Gastrocnemius medialis (tissue), 4 donors: ENCODE measurements at regions not wholly inside any gene's neighbourhood (a gene's known extent, or its start where the extent isn't known, plus 50 kb on each side); places are given as distances from the start of the nearest gene placed in this dataset.

Experiments used
- ATAC-seq, 2 donors: fragments of 150-250 bp; one replicate each; pipeline ENCODE4 v1.9.1; 2016
- DNase-seq, 2 donors: peaks; one replicate each; pipeline ENCODE4 v3.0.0-alpha.2; 2019
- H3K27ac ChIP-seq, 4 donors: fragments of 200-600 bp; sonication (generic); 1 replicate in 1 of 4; 2 replicates in 3 of 4; pipeline ENCODE4 v1.5.1; 2016 to 2018; ENCODE audit warnings: mild to moderate bottlenecking in 2 of 4, moderate library complexity in 1 of 4
- H3K27me3 ChIP-seq, 3 donors: fragments of 200-600 bp; sonication (generic) in 2 of 3; 1 replicate in 1 of 3; 2 replicates in 2 of 3; pipeline versions ENCODE4 v1.5.1 to v1.6.0; 2016 to 2019; ENCODE audit warnings: mild to moderate bottlenecking in 1 of 3, moderate library complexity in 1 of 3
- H3K36me3 ChIP-seq, 2 donors: fragments of 200-600 bp; sonication (generic) in 1 of 2; one replicate each; pipeline ENCODE4 v1.5.1; 2017 to 2018
- H3K4me1 ChIP-seq, 2 donors: fragments of 200-600 bp; sonication (generic) in 1 of 2; one replicate each; pipeline ENCODE4 v1.5.1; 2016 to 2017; ENCODE audit warnings: mild to moderate bottlenecking in 2 of 2
- H3K4me3 ChIP-seq, 4 donors: fragments of 200-600 bp; sonication (generic) in 3 of 4; 1 replicate in 1 of 4; 2 replicates in 3 of 4; pipeline ENCODE4 v1.5.1; 2016 to 2019; ENCODE audit warnings: mild to moderate bottlenecking in 2 of 4
- H3K9me3 ChIP-seq, 3 donors: fragments of 200-600 bp; sonication (generic) in 2 of 3; 1 replicate in 1 of 3; 2 replicates in 2 of 3; pipeline ENCODE4 v1.5.1; 2016 to 2019
- CTCF ChIP-seq, 5 experiments: fragments of 450-650 bp in 3 of 5; fragments of 200-600 bp in 2 of 5; sonication (generic) in 2 of 5; IDR thresholded peaks in 4 of 5; conservative IDR thresholded peaks in 1 of 5; 1 replicate in 4 of 5; 2 replicates in 1 of 5; pipeline ENCODE4 v1.5.1; 2016 to 2019; ENCODE audit warnings: antibody characterized with exemption in 5 of 5, mild to moderate bottlenecking in 3 of 5, moderate library complexity in 3 of 5
- POLR2A ChIP-seq, 2 donors: fragments of 450-650 bp; IDR thresholded peaks; one replicate each; pipeline ENCODE4 v1.6.1; 2017; ENCODE audit warnings: antibody characterized with exemption in 2 of 2, mild to moderate bottlenecking in 2 of 2, moderate library complexity in 2 of 2
- in situ Hi-C, 4 donors: fragments of 200-750 bp; cut with MboI; loops; one replicate each; pipeline versions ENCODE4 v1.15.0 to v1.8.0; 2017; ENCODE audit warnings: low sequenced_read_pairs in 4 of 4
- intact Hi-C: fragments of 100-400 bp; cut with DNase I; formaldehyde crosslinking; loops from one replicate; pipeline ENCODE4 v1.15.1; 2023; ENCODE audit warnings: low total_unique reads

GRCh38 chr2:16520891-16521290 is 144.7 kb downstream of the CYRIA start:
- Histone ChIP-seq H3K9me3 (no peaks in the 10 kb centered on the region), H3K27ac (no peak overlapping the region), H3K4me3 (no peak overlapping the region), H3K36me3 (no peaks in the 10 kb centered on the region), H3K27me3 (no peaks in the 10 kb centered on the region), H3K4me1 (peaks cover 0 to 3% of the 10 kb centered on the region in 2 donors)
- DNase-seq (no peak), ATAC-seq (no peak)
- intact Hi-C loops, result no loop called here
- in situ Hi-C loops, result loop anchor here in 3 of 4 donors (25.0 kb wide), 2 partner anchors 584 to 884 kb away; partner anchors contain the start of gene MYCN (in 1 of the 3)
- TF ChIP-seq CTCF (IDR thresholded peaks at IDR 0.05 in 4 of 5, conservative IDR thresholded peaks at IDR 0.05 in 1 of 5) (no peak), POLR2A (IDR thresholded peaks at IDR 0.05) (no peak)

- in situ Hi-C loops, result loop anchor here (10.0 to 25.0 kb wide), 4 partner anchors 578 to 881 kb away; partner anchors contain the start of gene MYCN (in 1 of the 4)
Observed at GRCh38 chr2:16515696-16516095, 149.9 kb downstream of the CYRIA start.

GRCh38 chr2:16513626-16514025 is 152.0 kb downstream of the CYRIA start:
- intact Hi-C loops, result no loop called here
- no peak overlapping the region for H3K4me3 ChIP-seq
- H3K36me3 ChIP-seq, result no peaks in the 10 kb centered on the region
- peaks cover 0 to 5% (median 0%) of the 10 kb centered on the region in 3 donors for H3K27me3 ChIP-seq
- TF ChIP-seq CTCF (IDR thresholded peaks at IDR 0.05 in 4 of 5, conservative IDR thresholded peaks at IDR 0.05 in 1 of 5), result no peak
- TF ChIP-seq POLR2A (IDR thresholded peaks at IDR 0.05), result no peak
- DNase-seq (no peak), ATAC-seq (no peak)
- no peaks in the 10 kb centered on the region for H3K4me1 ChIP-seq
- no peak overlapping the region for H3K27ac ChIP-seq
- in situ Hi-C loops, result loop anchor here (10.0 to 25.0 kb wide), 4 partner anchors 576 to 879 kb away; partner anchors contain the start of gene MYCN (in 1 of the 4)
- H3K9me3 ChIP-seq, result no peaks in the 10 kb centered on the region

More at GRCh38 chr2:16515696-16516095, 149.9 kb downstream of the CYRIA start:
- Histone ChIP-seq H3K27me3 (no peaks in the 10 kb centered on the region), H3K9me3 (no peaks in the 10 kb centered on the region), H3K36me3 (no peaks in the 10 kb centered on the region), H3K27ac (no peak overlapping the region), H3K4me1 (no peaks in the 10 kb centered on the region), H3K4me3 (no peak overlapping the region)
- intact Hi-C loops, result no loop called here
- DNase-seq (no peak), ATAC-seq (no peak)
- TF ChIP-seq CTCF (IDR thresholded peaks at IDR 0.05 in 4 of 5, conservative IDR thresholded peaks at IDR 0.05 in 1 of 5) (no peak), POLR2A (IDR thresholded peaks at IDR 0.05) (no peak)

- Histone ChIP-seq H3K27ac (no peak overlapping the region), H3K36me3 (no peaks in the 10 kb centered on the region), H3K9me3 (no peaks in the 10 kb centered on the region), H3K27me3 (peaks cover 3 to 21% (median 6%) of the 10 kb centered on the region in 3 donors), H3K4me1 (no peaks in the 10 kb centered on the region), H3K4me3 (no peak overlapping the region)
- in situ Hi-C loops (loop anchor here (10.0 to 25.0 kb wide), 4 partner anchors 574 to 876 kb away; partner anchors contain the start of gene MYCN (in 1 of the 4)), intact Hi-C loops (no loop called here)
- TF ChIP-seq CTCF (IDR thresholded peaks at IDR 0.05 in 4 of 5, conservative IDR thresholded peaks at IDR 0.05 in 1 of 5) (no peak), POLR2A (IDR thresholded peaks at IDR 0.05) (no peak)
- DNase-seq, result no peak
- no peak for ATAC-seq
Observed at GRCh38 chr2:16511041-16511440, 154.6 kb downstream of the CYRIA start.

- no peak overlapping the region for H3K27ac ChIP-seq
- ATAC-seq (no peak), DNase-seq (no peak)
- no peaks in the 10 kb centered on the region for H3K4me1 ChIP-seq
- peaks cover 3 to 21% (median 6%) of the 10 kb centered on the region in 3 donors for H3K27me3 ChIP-seq
- no peak for TF ChIP-seq POLR2A (IDR thresholded peaks at IDR 0.05)
- TF ChIP-seq CTCF (IDR thresholded peaks at IDR 0.05 in 4 of 5, conservative IDR thresholded peaks at IDR 0.05 in 1 of 5), result no peak
- H3K9me3 ChIP-seq, result no peaks in the 10 kb centered on the region
- H3K4me3 ChIP-seq, result no peak overlapping the region
- intact Hi-C loops (no loop called here), in situ Hi-C loops (loop anchor here in 3 of 4 donors (25.0 kb wide), 2 partner anchors 572 to 872 kb away; partner anchors contain the start of gene MYCN (in 1 of the 3))
- H3K36me3 ChIP-seq, result no peaks in the 10 kb centered on the region
Observed at GRCh38 chr2:16509042-16509441, 156.6 kb downstream of the CYRIA start.
